Endothelial cell of umbilical vein (primary cell): ENCODE measurements at regions not wholly inside any gene's neighbourhood (a gene's known extent, or its start where the extent isn't known, plus 50 kb on each side); places are given as distances from the start of the nearest gene placed in this dataset.
A peak's percentile ranks its signal among the peaks of the same experiment; 100 is the strongest.

ENCODE experiments used
- BruUV-seq: library from RNA; stranded (reverse); fragments of 400-500 nt; replicated peaks from 2 replicates; lab custom pipeline; 2021; lab: Mats Ljungman, UMichigan
- CTCF ChIA-PET: fragments of 300-600, 350-600 bp; sonication (Branson Sonifier 250); formaldehyde crosslinking; loops from one replicate; lab custom pipeline; 2021; ENCODE audit warnings: antibody characterized with exemption, inconsistent platforms; lab: Charles Lee
- POLR2A ChIA-PET: fragments of 300-600, 350-600 bp; sonication (Branson Sonifier 250); formaldehyde crosslinking; loops from one replicate; lab custom pipeline; 2021; ENCODE audit warnings: antibody characterized with exemption, inconsistent platforms; lab: Charles Lee
- DNase-seq: peaks from one replicate; pipeline ENCODE4 v3.0.0-alpha.2; 2011; ENCODE audit warnings: low read depth, low spot score
- FAIRE-seq: peaks from 2 replicates; lab custom pipeline; 2011; peaks lifted over from hg19 to GRCh38; lab: Jason Lieb, UNC
- H2AFZ ChIP-seq: 2 replicates; pipeline ENCODE4 v1.6.0; 2012; ENCODE audit warnings: low read depth, low read length, control low read depth, inconsistent platforms
- H3K27ac ChIP-seq: 2 replicates; pipeline ENCODE4 v1.5.1; 2011; ENCODE audit warnings: low read depth, mild to moderate bottlenecking, control low read depth, low read length, moderate library complexity; ENCODE audit not compliant: insufficient read depth
- H3K27me3 ChIP-seq, 2 experiments: 2 replicates each; pipeline versions ENCODE4 v1.6.0 to v1.6.1; 2011; ENCODE audit warnings: low read length in 2 of 2, mixed read lengths in 1 of 2; ENCODE audit not compliant: control insufficient read depth in 2 of 2, insufficient read depth in 2 of 2
- H3K36me3 ChIP-seq, 2 experiments: 2 replicates in 1 of 2; 3 replicates in 1 of 2; pipeline ENCODE4 v1.5.1; 2011; ENCODE audit warnings: low read length in 2 of 2, mild to moderate bottlenecking in 1 of 2, moderate library complexity in 1 of 2; ENCODE audit not compliant: control insufficient read depth in 2 of 2, insufficient read depth in 2 of 2; ENCODE audit errors: extremely low read depth in 1 of 2
- H3K4me1 ChIP-seq: 3 replicates; pipeline ENCODE4 v1.5.1; 2011; ENCODE audit warnings: mild to moderate bottlenecking, low read length; ENCODE audit not compliant: control insufficient read depth, insufficient read depth; ENCODE audit errors: extremely low read depth
- H3K4me2 ChIP-seq: 2 replicates; pipeline ENCODE4 v1.6.1; 2011; ENCODE audit warnings: low read length, control low read depth, mixed read lengths; ENCODE audit not compliant: insufficient read depth
- H3K4me3 ChIP-seq, 3 experiments: fragments of 200-600 bp in 1 of 3; sonication (generic), shearing (Covaris generic) in 1 of 3; replicated peaks in 1 of 3; 2 replicates each; pipeline ENCODE4 v1.5.1; 2011 to 2016; ENCODE audit warnings: control low read depth in 3 of 3, low read length in 3 of 3, mild to moderate bottlenecking in 2 of 3, inconsistent platforms in 1 of 3, low read depth in 1 of 3, moderate library complexity in 1 of 3; ENCODE audit not compliant: insufficient read depth in 1 of 3
- H3K79me2 ChIP-seq: 2 replicates; pipeline ENCODE4 v1.6.0; 2012; ENCODE audit warnings: low read length, inconsistent platforms; ENCODE audit not compliant: control insufficient read depth, insufficient read depth
- H3K9ac ChIP-seq: replicated peaks from 2 replicates; pipeline ENCODE3; 2011; ENCODE audit warnings: low read length, control low read depth; ENCODE audit not compliant: insufficient read depth; ENCODE audit errors: extremely low read depth
- H3K9me1 ChIP-seq: replicated peaks from 3 replicates; pipeline ENCODE4 v1.6.0; 2011; ENCODE audit warnings: mild to moderate bottlenecking, low read length; ENCODE audit not compliant: control insufficient read depth, insufficient read depth; ENCODE audit errors: extremely low read depth
- H3K9me3 ChIP-seq: replicated peaks from 2 replicates; pipeline ENCODE4 v1.5.1; 2012; ENCODE audit warnings: low read length, inconsistent platforms; ENCODE audit not compliant: control insufficient read depth, insufficient read depth
- H4K20me1 ChIP-seq: replicated peaks from 2 replicates; pipeline ENCODE3; 2011; ENCODE audit warnings: mild to moderate bottlenecking, low read length; ENCODE audit not compliant: control insufficient read depth, insufficient read depth; ENCODE audit errors: extremely low read depth
- EZH2 ChIP-seq: IDR thresholded peaks from 2 replicates; pipeline ENCODE4 v1.6.1; 2012; ENCODE audit warnings: borderline replicate concordance, low read depth, mild to moderate bottlenecking, moderate library complexity, low read length, inconsistent platforms; ENCODE audit not compliant: severe bottlenecking
- FOS ChIP-seq: IDR thresholded peaks from 2 replicates; pipeline ENCODE4 v1.6.1; 2011; ENCODE audit warnings: mild to moderate bottlenecking, low read length, moderate library complexity, borderline replicate concordance; ENCODE audit not compliant: insufficient read depth
- GATA2 ChIP-seq: IDR thresholded peaks from 2 replicates; pipeline ENCODE4 v1.7.0; 2011; ENCODE audit warnings: low read depth, mild to moderate bottlenecking, moderate library complexity, mixed read lengths, low read length; ENCODE audit not compliant: insufficient read length, insufficient read depth
- JUN ChIP-seq: IDR thresholded peaks from 2 replicates; pipeline ENCODE4 v1.6.1; 2011; ENCODE audit warnings: borderline replicate concordance, low read depth; ENCODE audit not compliant: insufficient read length, insufficient read depth
- MAX ChIP-seq: IDR thresholded peaks from 2 replicates; pipeline ENCODE4 v1.6.1; 2011; ENCODE audit not compliant: insufficient read depth, insufficient read length
- MYC ChIP-seq: IDR thresholded peaks from one replicate; pipeline ENCODE4 v1.6.1; 2011; ENCODE audit warnings: mild to moderate bottlenecking, low read depth, low read length
- POLR2A ChIP-seq: IDR thresholded peaks from 2 replicates; pipeline ENCODE4 v1.6.1; 2012; ENCODE audit warnings: low read depth, mild to moderate bottlenecking, control low read depth, low read length
- POLR2AphosphoS5 ChIP-seq: IDR thresholded peaks from 2 replicates; pipeline ENCODE4 v1.6.1; 2012; ENCODE audit warnings: low read depth, mild to moderate bottlenecking, control low read depth, low read length, moderate library complexity; ENCODE audit not compliant: insufficient read depth
- dilution Hi-C: fragments of 300-500 bp; cut with MboI; formaldehyde crosslinking; loops from one replicate; pipeline ENCODE4 v1.15.0; 2019; ENCODE audit warnings: low sequenced_read_pairs; ENCODE audit not compliant: extremely low pct_ligation_motif_present
- intact Hi-C: fragments of 100-400 bp; cut with micrococcal nuclease; formaldehyde crosslinking; loops from one replicate; pipeline ENCODE4 v1.10.0; 2022

- no peak overlapping the region for H3K9ac ChIP-seq
- H2AFZ ChIP-seq: no peak overlapping the region
- no peak overlapping the region for H3K4me3 ChIP-seq
- H3K9me3 ChIP-seq: no peaks in the 10 kb centered on the region
- DNase-seq (peak; percentile 51), FAIRE-seq (peak; percentile 40)
- dilution Hi-C loops: no loop called here
- intact Hi-C loops: loop anchor here (1.0 kb wide), 1 partner anchor 8 kb away; no protein-coding TSS in a partner anchor
- TF ChIP-seq GATA2 (no peak), JUN (no peak), POLR2A (no peak), EZH2 (no peak), MYC (no peak), POLR2AphosphoS5 (no peak), FOS (no peak), MAX (no peak)
- peak overlapping the region; percentile 44 for H3K27ac ChIP-seq
- CTCF ChIA-PET: interaction anchor here (0.8 to 2.2 kb wide), 18 partner anchors 9 to 114 kb away, joined by 3 to 10 read pairs (median 5); no protein-coding TSS in a partner anchor
- H3K9me1 ChIP-seq: no peaks in the 10 kb centered on the region
- POLR2A ChIA-PET: interaction anchor here (0.6 to 1.0 kb wide), 2 partner anchors 31 to 90 kb away, joined by 7 read pairs; no protein-coding TSS in a partner anchor
- no peaks in the 10 kb centered on the region for H4K20me1 ChIP-seq
- H3K27me3 ChIP-seq: no peaks in the 10 kb centered on the region
- no TSS peak for BruUV-seq
- peaks cover 25% of the 10 kb centered on the region for H3K79me2 ChIP-seq
- H3K4me1 ChIP-seq: peaks cover 25% of the 10 kb centered on the region
- H3K4me2 ChIP-seq: peak overlapping the region; percentile 79
- H3K36me3 ChIP-seq: no peaks in the 10 kb centered on the region
Observed at GRCh38 chr9:130755377-130756007, 61.9 kb downstream of the EXOSC2 start.
